ENCODE measurements at regions not wholly inside any gene's neighbourhood (a gene's known extent, or its start where the extent isn't known, plus 50 kb on each side); places are given as distances from the start of the nearest gene placed in this dataset.

DNA sequence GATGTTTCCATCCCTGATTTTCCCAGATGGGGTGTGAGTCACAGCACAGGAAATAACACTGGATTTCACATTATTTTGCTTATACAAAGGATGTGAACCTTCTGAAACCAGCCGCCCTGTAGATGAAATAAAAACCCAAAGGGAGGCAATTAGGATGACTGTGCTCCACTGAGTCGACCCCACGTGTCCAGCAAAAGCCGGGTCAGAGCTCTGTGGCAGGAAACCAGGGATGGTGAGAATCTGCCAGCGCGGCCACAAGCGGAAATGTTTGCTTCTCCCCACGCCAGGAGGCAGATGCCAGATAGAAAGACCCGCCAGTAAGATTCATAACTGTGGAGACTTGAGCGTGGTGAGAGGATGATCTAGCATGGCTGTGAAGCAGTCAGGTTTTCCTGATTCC is 764.4 kb downstream of the LIG4 start:
- DNase-seq: peak in 1 of 2 donors; percentile 83

DNA sequence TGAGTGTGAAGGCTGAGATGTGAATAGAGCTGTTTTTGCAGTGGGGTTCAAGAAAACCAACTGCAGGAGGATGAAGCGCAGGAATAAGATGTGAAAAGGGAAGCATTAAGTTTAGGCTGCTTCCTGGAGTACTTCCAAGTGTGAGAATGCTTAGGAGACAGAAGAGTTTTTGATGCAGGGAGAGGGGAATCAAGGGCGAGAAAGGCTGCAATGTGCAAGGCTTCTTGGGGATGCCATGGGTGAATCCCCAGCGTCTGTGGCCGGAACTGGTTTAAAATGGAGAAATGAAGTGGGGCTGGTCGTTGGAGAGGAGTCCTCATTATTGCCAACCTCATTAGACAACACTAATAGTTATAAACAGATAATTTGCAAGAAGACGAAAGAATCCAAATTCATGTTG is 764.9 kb downstream of the LIG4 start:
- no peak for DNase-seq

DNA sequence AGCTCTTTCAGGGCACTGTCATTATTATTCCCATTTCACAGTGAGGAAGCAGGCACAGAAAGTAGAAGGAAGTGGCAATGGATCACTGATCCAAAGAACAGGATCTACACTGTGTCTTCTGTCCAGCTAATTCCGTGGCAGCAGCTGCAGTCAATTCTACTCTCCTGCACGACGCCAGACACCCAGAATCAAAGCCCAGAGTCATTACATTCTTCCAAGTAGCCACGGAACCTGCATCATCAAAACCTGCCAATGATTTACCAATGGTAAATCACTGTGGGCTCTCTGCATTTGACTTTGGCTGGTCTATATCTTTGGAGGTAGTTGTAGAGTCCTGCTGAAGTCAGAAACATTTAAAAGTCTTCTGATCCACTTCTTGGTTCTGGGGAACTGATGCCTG is 767.7 kb downstream of the LIG4 start:
- no peak for DNase-seq

DNA sequence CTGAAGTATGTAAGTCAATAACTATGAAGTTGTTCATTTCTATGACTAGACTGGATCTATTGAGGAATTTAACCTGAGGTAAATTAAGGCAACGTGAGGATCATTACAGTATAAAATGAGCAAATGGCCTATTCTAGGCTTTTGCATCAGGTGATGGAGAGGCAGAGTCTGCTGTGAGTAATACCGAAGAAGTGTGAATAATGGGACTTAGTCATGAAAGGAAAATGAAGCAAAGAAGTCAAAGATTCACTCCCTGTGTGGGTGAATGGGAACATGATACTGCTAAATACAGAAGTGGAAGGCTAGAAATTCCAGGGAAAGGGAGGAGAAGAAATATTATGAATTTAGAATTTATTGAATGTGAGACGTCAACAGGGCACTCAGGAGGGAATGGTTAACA is 774.1 kb downstream of the LIG4 start:
- DNase-seq: no peak

DNA sequence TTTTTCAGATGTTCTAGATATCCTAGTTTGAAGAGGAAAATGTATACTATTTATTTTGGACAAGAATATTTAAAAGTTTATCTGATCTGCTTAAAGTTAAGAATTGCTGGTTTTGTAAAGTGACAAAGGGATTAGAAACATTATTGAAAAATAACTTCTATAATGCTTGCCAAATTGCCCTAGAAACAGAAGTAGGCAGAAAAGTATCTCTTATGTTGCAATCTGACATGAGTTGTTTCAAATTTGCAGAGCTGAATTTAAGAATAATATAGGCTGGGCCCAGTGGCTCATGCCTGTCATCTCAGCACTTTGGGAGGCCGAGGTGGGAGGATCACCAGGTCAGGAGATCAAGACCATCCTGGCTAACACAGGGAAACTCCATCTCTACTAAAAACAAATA is 777.1 kb downstream of the LIG4 start:
- no peak for DNase-seq

DNA sequence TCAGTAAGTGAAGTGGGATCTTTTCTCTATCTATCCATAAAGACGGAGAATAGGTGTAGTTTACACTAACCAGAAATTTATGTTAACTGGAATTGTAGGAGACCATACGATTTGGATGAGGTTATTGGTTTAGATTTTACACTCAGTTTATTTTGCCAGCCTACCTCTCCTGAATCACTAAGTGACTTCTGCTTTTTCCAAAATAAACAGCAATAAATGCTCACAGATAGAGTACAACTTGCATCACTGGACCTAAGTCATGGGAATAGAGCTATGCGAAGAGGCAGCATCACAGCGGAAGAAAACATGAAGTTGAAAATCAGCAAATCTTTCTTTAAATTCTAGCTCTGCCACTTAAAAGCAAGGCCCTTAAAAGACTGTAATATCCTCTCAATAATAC is 781.0 kb downstream of the LIG4 start:
- DNase-seq: no peak

DNA sequence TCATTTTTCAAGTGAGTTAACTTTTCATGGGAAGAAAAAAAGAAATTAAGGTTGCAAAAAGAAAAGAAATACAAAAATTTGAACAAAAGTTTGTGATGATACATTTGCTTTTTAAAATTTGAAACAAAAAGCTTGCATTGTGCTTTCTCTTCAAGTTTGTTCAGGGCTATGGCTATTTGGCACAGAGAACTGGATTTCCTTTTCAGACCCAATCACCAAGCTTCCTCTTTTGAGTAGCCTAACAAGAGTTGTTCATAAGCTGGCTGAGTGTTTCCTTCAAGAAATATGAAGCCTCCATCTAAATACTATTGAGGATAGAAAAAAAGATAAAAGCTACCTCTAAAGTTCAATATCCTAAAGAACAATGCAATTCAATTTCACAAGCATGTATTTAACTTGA is 787.8 kb downstream of the LIG4 start:
- no peak for DNase-seq

DNA sequence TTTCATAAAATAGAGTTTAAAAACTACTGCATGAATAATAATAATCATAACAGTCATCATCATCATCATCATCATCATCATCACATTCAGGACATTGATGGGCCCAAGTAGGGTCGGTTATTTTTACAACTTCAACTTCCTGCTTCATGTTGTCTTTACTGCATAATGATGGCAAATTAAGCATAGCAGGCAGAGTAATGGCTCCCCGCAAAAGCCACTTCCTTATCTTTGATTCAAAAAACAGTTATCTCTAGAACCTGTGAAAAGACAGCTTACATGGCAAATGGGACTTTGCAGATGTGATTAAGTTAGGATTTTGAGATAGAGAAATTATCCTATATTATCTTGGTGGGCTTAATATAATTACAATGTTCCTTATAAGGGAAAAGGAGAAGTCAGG is 792.9 kb downstream of the LIG4 start:
- no peak for DNase-seq

DNA sequence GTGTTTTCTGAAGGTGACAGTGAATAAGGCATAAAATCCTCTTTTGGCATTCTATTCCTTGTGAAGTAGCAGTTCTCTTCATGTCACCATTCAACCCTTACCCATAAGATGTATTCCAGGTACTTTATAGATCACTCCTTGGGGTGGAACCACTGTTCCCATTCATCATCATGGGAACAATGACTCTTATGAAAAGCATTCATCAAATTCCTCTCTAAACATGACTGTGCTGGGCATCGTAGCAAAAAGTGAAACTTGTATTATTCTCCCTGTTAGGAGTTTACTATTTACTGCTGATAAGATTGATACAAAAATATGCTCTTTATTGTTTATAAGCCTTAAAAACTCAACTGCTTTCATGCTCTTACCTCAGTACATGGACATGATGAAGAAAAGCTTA is 793.4 kb downstream of the LIG4 start:
- DNase-seq: no peak

DNA sequence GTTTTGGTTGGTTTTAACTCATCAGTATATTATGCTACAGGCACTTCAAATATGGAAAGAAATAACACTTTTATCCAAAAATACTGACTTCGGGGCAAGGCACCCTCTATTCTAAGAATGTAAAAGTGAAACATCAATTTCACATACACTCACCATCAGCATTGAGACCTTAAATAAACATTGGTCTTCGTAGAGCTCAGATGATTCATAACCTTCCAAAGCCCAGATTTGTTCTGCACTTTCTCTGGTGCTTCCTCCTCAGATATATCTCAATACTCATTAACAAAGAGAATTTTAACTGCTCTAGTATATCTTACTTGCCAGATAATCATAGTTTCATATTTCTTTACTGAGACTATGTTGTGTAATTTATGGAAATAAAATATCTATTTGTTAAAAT is 794.3 kb downstream of the LIG4 start:
- DNase-seq: no peak

DNA sequence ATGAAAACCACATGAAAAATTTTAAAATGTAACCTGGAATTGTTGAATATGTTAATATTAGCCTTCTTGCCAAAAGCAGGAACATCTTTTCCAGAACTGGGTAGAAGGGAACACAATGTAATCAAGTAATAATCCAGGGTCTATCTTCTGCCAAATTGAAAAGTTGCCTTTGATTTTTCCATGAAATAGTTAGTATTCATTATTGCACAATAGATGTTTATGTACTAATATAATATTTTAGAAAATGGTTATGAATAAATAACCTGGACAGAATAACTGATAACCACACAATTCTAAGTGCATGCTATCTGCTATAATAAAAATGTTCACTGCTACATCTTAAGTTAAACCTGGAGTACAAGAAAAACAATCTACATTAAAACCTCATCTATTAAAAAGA is 802.3 kb downstream of the LIG4 start:
- no peak for DNase-seq

DNA sequence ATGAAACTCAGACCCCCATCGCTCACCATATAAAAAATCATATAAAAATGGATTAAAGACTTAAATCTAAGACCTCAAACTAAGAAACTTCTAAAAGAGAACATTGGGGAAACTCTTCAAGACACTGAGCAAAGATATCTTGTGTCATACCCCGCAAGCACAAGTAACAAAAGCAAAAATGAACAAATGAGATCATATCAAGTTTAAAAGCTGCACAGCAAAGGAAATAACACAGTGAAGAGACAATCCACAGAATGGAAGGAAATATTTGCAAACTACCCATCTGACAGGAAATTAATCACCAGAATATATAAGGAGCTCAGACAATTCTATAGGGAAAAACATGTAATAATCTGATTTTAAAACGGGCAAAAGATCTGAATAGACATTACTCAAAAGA is 808.3 kb downstream of the LIG4 start:
- DNase-seq: no peak

DNA sequence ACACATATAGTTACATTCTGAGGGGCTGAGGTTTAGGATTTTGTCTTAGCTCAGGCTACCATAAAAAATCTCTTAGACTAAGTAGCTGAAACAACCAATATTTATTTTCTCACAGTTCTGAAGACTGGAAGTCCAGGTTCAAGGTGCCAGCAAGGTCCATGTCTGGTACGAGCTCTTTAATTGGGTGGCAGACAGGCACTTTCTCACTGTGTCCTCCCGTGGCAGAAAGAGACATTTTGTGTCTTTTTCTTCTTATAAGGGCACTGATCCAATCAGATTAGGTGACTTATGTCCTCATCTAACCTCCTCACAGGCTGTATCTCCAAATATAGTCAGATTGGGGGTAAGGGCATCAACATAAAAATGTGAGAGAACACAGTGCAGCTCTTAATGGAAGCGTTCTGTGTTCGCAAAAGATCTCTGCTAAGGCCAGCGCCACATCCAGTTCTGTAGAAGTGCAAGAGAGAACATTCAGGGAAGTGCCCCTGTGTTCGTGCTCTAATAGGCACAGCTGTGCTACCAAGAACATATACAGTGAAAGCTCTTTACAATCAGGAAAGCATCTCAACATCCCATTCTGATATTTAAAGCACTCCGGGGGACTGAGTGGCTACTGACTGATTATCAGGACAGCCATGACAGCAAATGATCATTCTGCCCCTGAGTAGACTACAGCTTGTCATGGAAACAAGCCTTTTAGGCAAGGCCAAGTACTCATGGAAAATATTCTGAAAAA is 819.2 kb downstream of the LIG4 start:
- DNase-seq: no peak

DNA sequence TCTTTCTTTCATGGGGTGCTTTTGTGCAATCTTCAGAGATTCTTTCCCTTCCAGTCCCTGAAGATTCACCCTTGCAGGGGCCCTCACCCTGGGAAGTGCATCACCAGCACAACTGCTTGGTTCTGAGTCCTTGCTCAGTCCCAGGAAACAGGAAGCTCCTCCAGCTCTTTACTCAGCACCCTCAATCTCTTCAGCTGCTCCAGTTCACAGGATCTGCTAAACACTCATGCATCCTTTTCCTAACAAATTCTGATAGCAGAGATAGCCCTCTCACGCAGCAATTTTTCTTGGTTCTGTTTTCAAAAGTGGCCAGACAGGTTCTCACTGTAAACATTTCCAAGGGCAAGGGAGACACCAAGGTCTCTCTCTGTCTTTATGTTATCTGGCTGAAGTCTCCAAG is 823.1 kb downstream of the LIG4 start:
- no peak for DNase-seq

DNA sequence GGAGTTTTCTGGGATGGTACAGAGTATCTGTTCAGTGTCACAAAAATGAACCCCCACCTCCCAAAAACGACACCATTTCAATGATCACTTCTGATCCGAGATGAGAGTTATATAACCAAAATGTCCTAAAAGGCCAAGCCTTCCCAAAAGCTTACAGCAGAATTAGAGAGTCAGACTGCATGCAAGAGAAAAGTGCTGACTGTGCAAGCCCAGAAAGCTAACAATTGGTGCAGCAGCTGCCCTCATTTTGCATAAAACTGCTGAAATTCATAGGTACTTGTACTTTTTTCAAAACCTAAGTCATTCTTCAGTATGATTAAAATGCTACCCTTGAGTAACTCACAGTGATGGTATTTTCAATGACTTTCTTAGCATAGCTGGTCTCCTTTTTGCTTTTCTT is 819.6 kb upstream of the ARGLU1 start:
- no peak for DNase-seq

DNA sequence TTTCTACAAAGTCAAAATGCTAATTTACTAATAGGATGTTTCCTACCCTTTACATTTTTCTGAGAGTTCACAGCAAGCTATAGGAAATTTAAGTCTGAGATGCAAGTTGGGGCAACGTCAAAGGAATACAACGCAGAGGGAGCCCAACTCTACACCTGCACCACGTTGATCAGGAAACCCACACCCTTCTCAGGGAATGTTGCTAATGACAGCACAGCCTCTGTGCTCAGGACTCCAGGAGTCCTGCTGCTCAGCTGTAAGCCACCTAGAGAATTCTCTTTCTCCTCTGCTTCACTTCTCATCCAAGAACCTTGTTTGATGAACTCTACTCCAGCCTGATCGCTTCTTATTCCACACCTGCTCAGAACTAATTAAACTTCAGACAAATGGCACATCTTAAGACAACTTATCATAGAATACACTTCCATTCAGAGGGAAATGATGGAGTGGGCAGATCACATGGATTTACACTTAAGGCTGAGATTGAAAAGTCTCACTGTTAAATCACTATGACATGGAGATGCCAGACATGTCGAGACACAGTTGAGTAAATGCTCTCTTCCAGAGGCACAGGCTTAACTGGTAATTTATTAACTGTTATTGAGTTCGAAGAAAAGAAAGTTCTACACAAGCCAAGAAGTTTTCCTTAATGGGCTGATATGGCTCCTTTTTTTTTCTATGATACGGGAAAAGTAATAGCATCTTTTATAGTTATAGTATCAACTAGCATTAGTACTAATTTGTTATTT is 811.6 kb upstream of the ARGLU1 start:
- DNase-seq: no peak

DNA sequence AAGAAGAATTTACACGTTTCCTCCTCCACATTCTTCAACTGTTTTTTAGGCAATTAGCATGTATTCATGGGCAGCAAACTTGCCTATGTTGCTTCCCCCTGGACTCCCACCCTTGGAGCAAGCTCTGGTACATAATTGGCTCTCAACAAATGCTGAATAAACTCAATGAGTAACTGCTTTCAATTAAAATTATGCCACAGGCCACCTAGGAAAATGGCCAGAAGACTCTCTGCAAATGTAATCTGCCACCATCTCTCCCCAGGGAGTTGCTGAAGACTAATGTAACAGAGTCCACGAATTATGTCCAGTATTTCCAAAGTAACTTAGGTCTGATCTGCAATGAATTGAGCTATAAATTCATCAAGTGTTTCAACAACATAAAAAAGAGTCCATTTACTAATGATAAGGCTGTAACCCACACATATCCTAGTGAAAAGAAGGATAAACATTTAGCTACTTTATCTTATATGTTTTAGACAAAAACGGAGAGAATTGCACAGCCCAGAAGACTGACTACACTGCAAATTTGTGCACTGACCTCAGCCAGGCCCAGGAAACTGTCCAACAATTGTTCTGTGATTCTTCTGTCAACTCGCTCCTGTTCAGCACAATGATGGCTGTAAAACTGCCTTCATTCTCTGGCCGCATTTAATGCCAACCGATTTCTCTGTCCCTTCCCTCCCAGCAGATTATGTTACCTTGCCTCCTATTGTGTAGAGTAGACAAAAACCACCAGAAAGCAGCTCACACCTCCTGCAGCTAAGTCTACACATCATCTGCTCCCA is 808.6 kb upstream of the ARGLU1 start:
- no peak for DNase-seq

DNA sequence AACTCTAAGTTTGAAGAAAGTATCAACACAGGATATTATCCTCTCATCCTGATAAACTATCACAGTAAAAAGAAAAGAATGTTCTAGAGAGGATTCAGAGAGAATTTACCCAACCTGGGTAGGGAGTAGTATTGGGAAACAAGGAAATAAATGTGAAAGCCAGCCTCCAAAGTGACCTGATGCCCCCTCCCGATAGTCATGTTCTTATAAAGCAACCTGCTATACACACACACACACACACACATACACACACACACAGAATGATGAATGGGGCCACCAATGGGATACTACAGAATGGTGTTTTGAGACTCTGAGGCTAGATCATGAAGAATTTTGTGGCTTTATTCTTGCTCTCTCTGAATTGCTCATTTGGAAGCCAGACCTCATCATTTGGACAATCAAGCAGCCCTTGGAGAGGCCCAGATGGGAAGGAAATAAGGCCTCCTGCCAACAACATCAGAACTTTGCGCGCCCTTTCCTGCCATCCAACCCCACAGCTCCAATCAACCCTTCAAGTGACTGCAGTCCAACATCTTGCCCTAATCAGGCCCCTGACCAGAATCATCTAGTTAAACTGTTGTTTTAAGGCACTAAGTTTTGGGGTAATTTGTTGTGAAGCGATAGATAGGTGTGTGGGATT is 807.9 kb upstream of the ARGLU1 start:
- no peak for DNase-seq

DNA sequence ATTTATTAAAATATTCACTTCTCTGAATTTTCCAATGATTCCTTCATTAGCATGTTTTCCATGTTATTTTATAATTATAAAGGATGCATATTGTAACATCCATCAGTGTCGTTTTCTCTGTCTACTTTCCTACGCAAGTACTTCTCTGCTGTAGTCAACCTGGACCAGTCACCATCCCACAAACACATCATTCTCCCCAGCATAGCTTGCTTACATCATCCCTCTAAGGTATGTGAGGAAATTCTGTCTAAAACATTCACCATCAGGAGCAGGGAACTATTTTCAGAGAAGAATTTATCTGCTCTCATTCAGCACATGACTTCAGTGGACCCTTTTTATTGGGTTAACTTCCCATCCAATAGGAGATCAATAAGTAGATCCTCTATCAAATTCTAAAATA is 806.1 kb upstream of the ARGLU1 start:
- no peak for DNase-seq

DNA sequence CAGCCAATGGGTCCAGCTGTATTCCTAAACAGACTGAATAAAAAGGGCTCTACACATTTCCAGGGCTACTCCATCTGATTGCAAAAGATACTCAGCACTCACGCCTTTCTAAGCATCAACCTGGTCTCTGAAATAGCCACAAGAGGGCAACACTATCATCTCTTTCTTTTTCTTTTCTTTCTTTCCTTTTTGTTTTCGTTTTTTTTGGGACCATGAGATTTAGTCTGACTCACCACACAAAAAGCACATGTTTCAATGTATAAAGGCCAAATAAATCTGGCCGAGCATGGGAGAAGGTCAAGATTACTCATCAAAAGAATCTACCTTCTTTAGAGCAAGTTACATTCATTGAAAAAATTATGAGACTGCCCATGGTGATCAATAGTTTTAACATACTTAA is 805.6 kb upstream of the ARGLU1 start:
- no peak for DNase-seq

DNA sequence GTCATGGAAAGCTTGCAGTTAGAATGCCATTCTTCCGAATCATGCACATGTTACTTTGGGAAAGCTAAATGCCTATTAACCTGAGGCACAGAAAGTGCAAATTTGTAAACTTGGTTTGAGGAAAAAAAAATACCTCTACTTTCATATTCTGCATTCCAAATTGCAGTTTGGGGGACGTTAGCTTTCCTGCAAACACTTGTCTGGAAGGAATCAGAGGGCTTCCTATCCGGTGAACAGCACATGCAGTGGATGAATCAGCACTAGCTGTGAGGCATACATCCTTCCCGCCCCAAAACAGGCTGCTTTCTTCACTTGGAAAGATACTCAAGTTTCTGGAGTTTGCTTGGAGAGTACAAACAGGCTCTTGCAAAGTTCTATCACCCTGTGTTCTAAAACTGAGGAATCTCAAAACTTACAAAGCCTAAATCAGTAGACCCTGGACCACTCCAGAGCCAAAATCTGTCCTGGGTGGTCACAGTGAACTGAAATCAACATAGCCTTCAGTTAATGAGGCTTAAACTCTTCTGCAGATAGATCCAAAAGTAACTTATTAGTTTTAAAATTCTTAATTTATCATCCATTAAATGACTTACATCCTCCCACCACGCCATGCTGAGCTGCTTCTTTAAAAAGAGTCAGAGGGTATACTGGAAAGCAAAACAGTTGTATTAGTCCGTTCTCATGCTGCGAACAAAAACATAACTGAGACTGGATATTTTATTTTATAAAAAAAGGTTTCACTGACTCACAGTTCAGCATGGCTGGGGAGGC is 802.3 kb upstream of the ARGLU1 start:
- no peak for DNase-seq

DNA sequence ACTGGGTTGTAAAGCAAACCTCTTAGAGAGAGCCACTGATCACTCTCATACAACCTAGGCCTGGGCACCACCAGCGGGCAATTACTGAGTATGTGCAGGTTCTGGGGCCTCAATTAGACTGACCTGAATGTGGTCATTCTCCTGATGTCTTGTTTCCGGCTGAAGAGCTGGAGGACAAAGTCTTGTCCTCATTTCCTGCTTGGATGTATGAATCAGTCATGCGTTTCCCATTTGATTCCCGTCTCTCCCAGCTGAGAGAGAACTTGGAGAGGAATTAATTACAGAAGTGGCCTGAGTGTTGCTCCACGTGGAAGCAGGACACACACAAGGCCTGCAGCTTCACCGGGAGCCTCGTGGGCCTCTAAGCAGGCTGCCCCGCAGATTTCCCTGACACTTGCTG is 799.3 kb upstream of the ARGLU1 start:
- DNase-seq: no peak

Measured in bone marrow (tissue), 2 donors.